ENCODE measurements at regions not wholly inside any gene's neighbourhood (a gene's known extent, or its start where the extent isn't known, plus 50 kb on each side); places are given as distances from the start of the nearest gene placed in this dataset.

- intact Hi-C loops (cut with micrococcal nuclease) = no loop called here
These were observed 125.9 kb downstream of the TLE3 start for GRCh38 chr15:69971771-69972170.

GRCh38 chr15:69972436-69972835, 125.3 kb downstream of the TLE3 start:
- intact Hi-C loops (cut with micrococcal nuclease) = no loop called here

GRCh38 chr15:69973102-69973714, 124.5 kb downstream of the TLE3 start:
- intact Hi-C loops (cut with micrococcal nuclease) = no loop called here

GRCh38 chr15:69973880-69974279, 123.8 kb downstream of the TLE3 start:
- intact Hi-C loops (cut with micrococcal nuclease) = no loop called here

- intact Hi-C loops (cut with micrococcal nuclease) = no loop called here
These were observed 123.4 kb downstream of the TLE3 start for GRCh38 chr15:69974321-69974720.

GRCh38 chr15:69976366-69976994, 121.2 kb downstream of the TLE3 start:
- intact Hi-C loops (cut with micrococcal nuclease) = loop anchor here (5.0 kb wide), 1 partner anchor 249 kb away; no protein-coding TSS in a partner anchor

- intact Hi-C loops (cut with micrococcal nuclease) = loop anchor here (5.0 kb wide), 1 partner anchor 251 kb away; no protein-coding TSS in a partner anchor
These were observed 119.1 kb downstream of the TLE3 start for GRCh38 chr15:69978603-69979002.

- intact Hi-C loops (cut with micrococcal nuclease) = loop anchor here (5.0 kb wide), 1 partner anchor 252 kb away; no protein-coding TSS in a partner anchor
These were observed 118.5 kb downstream of the TLE3 start for GRCh38 chr15:69979262-69979661.

- intact Hi-C loops (cut with micrococcal nuclease) = loop anchor here (5.0 to 10.0 kb wide), 2 partner anchors 252 to 485 kb away; no protein-coding TSS in a partner anchor
These were observed 117.9 kb downstream of the TLE3 start for GRCh38 chr15:69979783-69980182.

- intact Hi-C loops (cut with micrococcal nuclease) = loop anchor here (10.0 kb wide), 1 partner anchor 484 kb away; no protein-coding TSS in a partner anchor
These were observed 117.2 kb downstream of the TLE3 start for GRCh38 chr15:69980341-69981059.

- intact Hi-C loops (cut with micrococcal nuclease) = loop anchor here (10.0 kb wide), 1 partner anchor 483 kb away; no protein-coding TSS in a partner anchor
These were observed 115.7 kb downstream of the TLE3 start for GRCh38 chr15:69982037-69982436.

- intact Hi-C loops (cut with micrococcal nuclease) = loop anchor here (10.0 kb wide), 1 partner anchor 481 kb away; no protein-coding TSS in a partner anchor
These were observed 113.9 kb downstream of the TLE3 start for GRCh38 chr15:69983696-69984265.

GRCh38 chr15:69987492-69988489, 109.9 kb downstream of the TLE3 start:
- intact Hi-C loops (cut with micrococcal nuclease) = loop anchor here (10.0 kb wide), 1 partner anchor 477 kb away; no protein-coding TSS in a partner anchor

GRCh38 chr15:69988541-69989225, 109.0 kb downstream of the TLE3 start:
- intact Hi-C loops (cut with micrococcal nuclease) = loop anchor here (10.0 kb wide), 1 partner anchor 476 kb away; no protein-coding TSS in a partner anchor

- intact Hi-C loops (cut with micrococcal nuclease) = no loop called here
These were observed 106.9 kb downstream of the TLE3 start for GRCh38 chr15:69990566-69991421.

GRCh38 chr15:69991551-69991980, 106.2 kb downstream of the TLE3 start:
- intact Hi-C loops (cut with micrococcal nuclease) = no loop called here

- intact Hi-C loops (cut with micrococcal nuclease) = no loop called here
These were observed 105.4 kb downstream of the TLE3 start for GRCh38 chr15:69992348-69992747.

- intact Hi-C loops (cut with micrococcal nuclease) = no loop called here
These were observed 103.1 kb downstream of the TLE3 start for GRCh38 chr15:69994429-69995205.
